ENCODE measurements at regions not wholly inside any gene's neighbourhood (a gene's known extent, or its start where the extent isn't known, plus 50 kb on each side); places are given as distances from the start of the nearest gene placed in this dataset.
"Not testable (repeated sequence)": the region's sequence is repeated elsewhere in the genome, so short reads cannot be mapped to it uniquely, and the experiment has no call there.

DNA sequence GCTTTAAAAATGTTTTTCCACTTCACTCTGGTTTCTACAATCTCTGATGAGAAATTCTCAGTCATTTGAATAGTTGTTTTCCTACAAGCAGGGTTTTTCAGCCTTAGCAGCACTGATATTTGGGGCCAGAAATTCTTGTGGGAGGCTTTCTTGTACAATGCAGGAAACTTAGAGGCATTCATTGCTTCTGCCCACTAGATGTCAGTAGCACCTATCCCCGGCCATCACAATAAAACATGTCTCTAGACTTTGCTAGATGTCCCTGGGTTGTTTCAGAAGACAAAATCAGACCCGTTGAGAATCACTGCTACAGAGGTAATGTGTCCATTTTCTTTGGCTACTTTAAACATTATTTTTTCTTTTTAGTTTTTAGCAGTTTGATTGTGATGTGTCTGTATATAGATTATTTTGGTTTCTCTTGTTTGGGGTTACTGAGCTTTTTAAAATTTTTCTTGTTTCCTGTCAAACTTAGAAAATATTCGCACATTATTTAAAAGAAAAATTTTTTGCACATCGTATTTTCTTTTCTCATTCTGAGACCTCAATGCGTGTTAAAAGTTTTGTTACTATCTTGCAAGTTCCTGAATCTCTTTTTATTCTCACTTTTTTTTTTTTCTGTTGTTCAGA lies 60.8 kb upstream of the CCDC179 start:
- Histone ChIP-seq H3K4me1 (ENCODE audit: control insufficient read depth, insufficient read depth, low read length) (peaks cover 20% of the 10 kb centered on the region), H3K36me3 (ENCODE audit: control insufficient read depth, insufficient read depth, low read length) (no peaks in the 10 kb centered on the region), H3K9ac (ENCODE audit: low read length) (no peak overlapping the region), H3K27me3 (ENCODE audit: control insufficient read depth, insufficient read depth, low read length) (no peaks in the 10 kb centered on the region), H3K9me3 (ENCODE audit: control insufficient read depth, low read length) (no peaks in the 10 kb centered on the region), H3K4me3 (ENCODE audit: low read length) (no peak overlapping the region)

DNA sequence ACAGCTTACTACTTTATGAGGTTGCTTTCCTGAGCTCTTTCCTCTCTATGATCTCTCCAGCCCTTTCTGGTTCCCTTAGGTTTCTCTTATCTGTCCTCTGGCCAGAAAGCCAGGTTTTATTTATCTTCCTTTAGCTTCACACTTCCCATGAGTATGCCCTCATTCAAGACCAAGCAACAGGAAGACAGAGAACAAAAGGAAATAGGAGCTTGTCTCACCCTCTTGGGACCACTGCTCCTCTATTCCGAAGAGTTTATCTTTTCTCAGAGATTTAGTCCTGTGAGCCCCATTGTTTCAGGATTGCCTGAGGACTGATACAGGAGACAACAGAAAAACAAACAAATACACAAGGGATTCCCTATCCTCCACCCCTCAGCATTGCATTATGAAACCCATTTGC lies 62.4 kb upstream of the CCDC179 start:
- Histone ChIP-seq H3K4me1 (ENCODE audit: control insufficient read depth, insufficient read depth, low read length) (peaks cover 20% of the 10 kb centered on the region), H3K4me3 (ENCODE audit: low read length) (no peak overlapping the region), H3K9me3 (ENCODE audit: control insufficient read depth, low read length) (no peaks in the 10 kb centered on the region)

DNA sequence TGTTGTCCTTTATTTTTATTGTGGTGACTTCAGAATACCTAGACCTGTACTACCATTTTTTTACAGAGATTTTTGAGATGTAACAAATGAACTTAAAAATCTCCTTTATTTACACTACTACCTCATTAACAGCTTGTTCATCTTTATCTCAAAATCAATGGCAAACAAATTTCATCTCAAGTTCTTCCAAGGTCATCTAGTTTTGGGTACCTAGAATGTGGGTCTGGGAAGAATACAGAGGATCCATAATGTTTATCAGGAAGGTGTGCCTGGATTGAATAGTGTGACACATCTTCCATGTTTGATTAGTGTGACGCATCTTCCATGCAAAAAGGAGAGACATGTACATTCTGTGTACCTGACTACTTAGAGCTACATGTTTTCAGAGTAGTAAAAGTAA lies 63.3 kb upstream of the CCDC179 start:
- Histone ChIP-seq H3K4me3 (ENCODE audit: low read length) (no peak overlapping the region), H3K27me3 (ENCODE audit: control insufficient read depth, insufficient read depth, low read length) (no peaks in the 10 kb centered on the region), H3K36me3 (ENCODE audit: control insufficient read depth, insufficient read depth, low read length) (no peaks in the 10 kb centered on the region), H3K9ac (ENCODE audit: low read length) (no peak overlapping the region), H3K4me1 (ENCODE audit: control insufficient read depth, insufficient read depth, low read length) (peaks cover 28% of the 10 kb centered on the region), H3K9me3 (ENCODE audit: control insufficient read depth, low read length) (no peaks in the 10 kb centered on the region)

More for the DNA sequence above, 62.4 kb upstream of the CCDC179 start:
- no peaks in the 10 kb centered on the region for H3K36me3 ChIP-seq (ENCODE audit: control insufficient read depth, insufficient read depth, low read length)
- no peaks in the 10 kb centered on the region for H3K27me3 ChIP-seq (ENCODE audit: control insufficient read depth, insufficient read depth, low read length)
- H3K9ac ChIP-seq (ENCODE audit: low read length): no peak overlapping the region

DNA sequence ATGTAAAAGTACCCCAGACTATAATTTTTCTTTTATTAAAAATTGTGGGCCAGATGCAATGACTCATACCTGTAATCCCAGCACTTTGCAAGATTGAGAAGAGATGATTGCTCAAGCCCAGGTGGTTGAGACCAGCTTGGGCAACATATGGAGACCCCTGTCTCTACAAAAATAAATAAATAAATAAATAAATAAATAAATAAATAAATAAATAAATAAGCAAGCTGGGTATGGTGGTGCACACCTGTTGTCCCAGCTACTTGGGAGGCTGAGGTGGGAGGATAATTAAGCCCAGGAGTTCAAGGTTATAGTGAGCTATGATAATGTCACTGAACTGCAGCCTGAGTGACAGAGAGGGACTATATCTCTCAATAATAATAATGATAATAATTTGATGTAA lies 66.1 kb upstream of the CCDC179 start:
- no peak overlapping the region for H3K9ac ChIP-seq (ENCODE audit: low read length)
- H3K36me3 ChIP-seq (ENCODE audit: control insufficient read depth, insufficient read depth, low read length): no peaks in the 10 kb centered on the region
- H3K4me1 ChIP-seq (ENCODE audit: control insufficient read depth, insufficient read depth, low read length): peaks cover 29% of the 10 kb centered on the region
- no peaks in the 10 kb centered on the region for H3K9me3 ChIP-seq (ENCODE audit: control insufficient read depth, low read length)
- H3K27me3 ChIP-seq (ENCODE audit: control insufficient read depth, insufficient read depth, low read length): no peaks in the 10 kb centered on the region
- no peak overlapping the region for H3K4me3 ChIP-seq (ENCODE audit: low read length)

GRCh38 chr11:22927793-22928192 lies 67.5 kb upstream of the CCDC179 start:
- Histone ChIP-seq H3K4me3 (ENCODE audit: low read length) (no peak overlapping the region), H3K9ac (ENCODE audit: low read length) (no peak overlapping the region), H3K9me3 (ENCODE audit: control insufficient read depth, low read length) (no peaks in the 10 kb centered on the region), H3K36me3 (ENCODE audit: control insufficient read depth, insufficient read depth, low read length) (no peaks in the 10 kb centered on the region), H3K4me1 (ENCODE audit: control insufficient read depth, insufficient read depth, low read length) (peaks cover 27% of the 10 kb centered on the region), H3K27me3 (ENCODE audit: control insufficient read depth, insufficient read depth, low read length) (no peaks in the 10 kb centered on the region)

DNA sequence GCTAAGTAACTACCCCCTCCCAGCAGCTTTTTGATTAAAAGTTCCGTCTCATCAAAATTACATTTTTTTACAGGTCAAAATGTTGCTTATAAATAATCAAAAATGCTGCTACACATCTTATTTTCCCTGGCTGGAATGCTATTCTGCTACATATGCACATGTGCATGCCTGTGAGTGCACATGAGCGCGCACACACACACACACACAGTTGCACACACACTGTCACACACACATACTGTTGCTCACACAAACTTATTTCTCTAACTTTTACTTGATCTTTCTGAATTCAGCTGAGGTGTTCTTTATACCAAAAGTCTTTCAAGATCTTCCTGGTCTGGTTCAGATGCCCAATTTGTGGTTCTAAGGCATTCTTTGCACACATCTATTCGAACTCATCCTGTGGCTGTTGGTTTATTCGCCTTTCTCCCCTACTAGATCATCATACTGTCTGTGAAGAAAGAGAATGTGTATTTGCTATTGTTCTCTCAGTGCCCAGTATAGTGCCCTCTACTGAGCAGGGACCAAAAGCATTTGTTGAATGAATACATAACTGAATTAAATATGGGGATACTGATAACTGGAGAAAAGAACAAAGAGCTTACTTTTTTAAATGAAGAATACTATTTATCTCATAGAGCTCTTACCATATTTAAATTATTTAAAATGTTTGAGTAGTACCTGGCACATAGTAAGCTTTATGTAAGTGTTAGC lies 68.1 kb upstream of the CCDC179 start:
- no peaks in the 10 kb centered on the region for H3K27me3 ChIP-seq (ENCODE audit: control insufficient read depth, insufficient read depth, low read length)
- H3K4me1 ChIP-seq (ENCODE audit: control insufficient read depth, insufficient read depth, low read length): peaks cover 23% of the 10 kb centered on the region
- no peak overlapping the region for H3K9ac ChIP-seq (ENCODE audit: low read length)
- H3K9me3 ChIP-seq (ENCODE audit: control insufficient read depth, low read length): no peaks in the 10 kb centered on the region
- H3K36me3 ChIP-seq (ENCODE audit: control insufficient read depth, insufficient read depth, low read length): no peaks in the 10 kb centered on the region
- H3K4me3 ChIP-seq (ENCODE audit: low read length): no peak overlapping the region

DNA sequence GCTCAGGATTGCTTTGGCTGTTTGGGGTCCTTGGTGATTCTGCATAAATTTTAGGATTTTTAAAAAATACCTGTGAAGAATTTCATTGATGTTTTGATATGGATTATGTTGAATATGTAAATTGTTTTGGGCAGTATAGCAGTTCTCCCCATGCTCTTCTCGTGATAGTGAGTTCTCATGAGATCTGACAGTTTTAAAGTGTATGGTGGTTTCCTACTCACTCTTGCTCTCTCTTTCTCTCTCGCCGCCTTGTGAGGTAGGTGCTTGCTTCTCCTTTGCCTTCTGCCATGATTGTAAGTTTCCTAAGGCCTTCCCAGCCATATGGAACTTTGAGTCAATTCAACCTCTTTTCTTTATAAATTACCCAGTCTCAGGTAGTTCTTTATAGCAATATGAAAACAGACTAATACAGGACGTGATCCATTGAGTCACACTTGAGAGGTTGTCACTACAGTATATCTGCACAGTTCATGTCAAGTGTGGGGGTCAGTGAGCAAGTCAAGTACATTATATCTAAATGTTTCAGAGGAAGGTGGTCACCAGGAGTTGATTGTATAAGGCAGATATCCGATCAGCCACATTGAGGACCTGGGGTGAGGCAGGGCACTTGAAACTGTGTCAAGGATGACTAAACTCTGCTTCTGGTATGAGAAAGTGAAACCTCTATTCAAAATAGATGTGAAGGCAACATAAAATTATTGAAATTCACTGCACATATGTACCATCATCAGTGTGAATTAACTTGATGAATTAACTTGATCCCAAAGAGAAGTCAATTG lies 70.7 kb upstream of the CCDC179 start:
- H3K27me3 ChIP-seq (ENCODE audit: control insufficient read depth, insufficient read depth, low read length): no peaks in the 10 kb centered on the region
- H3K4me1 ChIP-seq (ENCODE audit: control insufficient read depth, insufficient read depth, low read length): peaks cover 12% of the 10 kb centered on the region
- H3K9me3 ChIP-seq (ENCODE audit: control insufficient read depth, low read length): no peaks in the 10 kb centered on the region
- no peaks in the 10 kb centered on the region for H3K36me3 ChIP-seq (ENCODE audit: control insufficient read depth, insufficient read depth, low read length)
- H3K4me3 ChIP-seq (ENCODE audit: low read length): no peak overlapping the region
- H3K9ac ChIP-seq (ENCODE audit: low read length): no peak overlapping the region

GRCh38 chr11:22938691-22939090 lies 78.4 kb upstream of the CCDC179 start:
- H3K27me3 ChIP-seq (ENCODE audit: control insufficient read depth, insufficient read depth, low read length): no peaks in the 10 kb centered on the region
- no peaks in the 10 kb centered on the region for H3K9me3 ChIP-seq (ENCODE audit: control insufficient read depth, low read length)
- H3K4me1 ChIP-seq (ENCODE audit: control insufficient read depth, insufficient read depth, low read length): peaks cover 3% of the 10 kb centered on the region
- H3K9ac ChIP-seq (ENCODE audit: low read length): no peak overlapping the region
- H3K36me3 ChIP-seq (ENCODE audit: control insufficient read depth, insufficient read depth, low read length): no peaks in the 10 kb centered on the region
- H3K4me3 ChIP-seq (ENCODE audit: low read length): no peak overlapping the region

GRCh38 chr11:22941544-22941943 lies 81.3 kb upstream of the CCDC179 start:
- not testable (repeated sequence) for H3K36me3 ChIP-seq (ENCODE audit: control insufficient read depth, insufficient read depth, low read length); H3K4me3 ChIP-seq (ENCODE audit: low read length); H3K9me3 ChIP-seq (ENCODE audit: control insufficient read depth, low read length); H3K27me3 ChIP-seq (ENCODE audit: control insufficient read depth, insufficient read depth, low read length); H3K9ac ChIP-seq (ENCODE audit: low read length); H3K4me1 ChIP-seq (ENCODE audit: control insufficient read depth, insufficient read depth, low read length)

GRCh38 chr11:22957786-22958185 lies 97.5 kb upstream of the CCDC179 start:
- Histone ChIP-seq H3K36me3 (ENCODE audit: control insufficient read depth, insufficient read depth, low read length) (no peaks in the 10 kb centered on the region), H3K4me3 (ENCODE audit: low read length) (no peak overlapping the region), H3K4me1 (ENCODE audit: control insufficient read depth, insufficient read depth, low read length) (peaks cover 6% of the 10 kb centered on the region), H3K9ac (ENCODE audit: low read length) (no peak overlapping the region), H3K9me3 (ENCODE audit: control insufficient read depth, low read length) (no peaks in the 10 kb centered on the region), H3K27me3 (ENCODE audit: control insufficient read depth, insufficient read depth, low read length) (no peaks in the 10 kb centered on the region)

GRCh38 chr11:22974251-22974650 lies 114.0 kb upstream of the CCDC179 start:
- no peaks in the 10 kb centered on the region for H3K27me3 ChIP-seq (ENCODE audit: control insufficient read depth, insufficient read depth, low read length)
- no peak overlapping the region for H3K9ac ChIP-seq (ENCODE audit: low read length)
- no peak overlapping the region for H3K4me3 ChIP-seq (ENCODE audit: low read length)
- H3K4me1 ChIP-seq (ENCODE audit: control insufficient read depth, insufficient read depth, low read length): no peaks in the 10 kb centered on the region
- H3K9me3 ChIP-seq (ENCODE audit: control insufficient read depth, low read length): no peaks in the 10 kb centered on the region
- no peaks in the 10 kb centered on the region for H3K36me3 ChIP-seq (ENCODE audit: control insufficient read depth, insufficient read depth, low read length)

- no peak overlapping the region for H3K9ac ChIP-seq (ENCODE audit: low read length)
- no peaks in the 10 kb centered on the region for H3K9me3 ChIP-seq (ENCODE audit: control insufficient read depth, low read length)
- H3K4me3 ChIP-seq (ENCODE audit: low read length): no peak overlapping the region
- no peaks in the 10 kb centered on the region for H3K36me3 ChIP-seq (ENCODE audit: control insufficient read depth, insufficient read depth, low read length)
- no peaks in the 10 kb centered on the region for H3K4me1 ChIP-seq (ENCODE audit: control insufficient read depth, insufficient read depth, low read length)
- H3K27me3 ChIP-seq (ENCODE audit: control insufficient read depth, insufficient read depth, low read length): no peaks in the 10 kb centered on the region
Observed at GRCh38 chr11:22976146-22976545, 115.9 kb upstream of the CCDC179 start.

Measured in mucosa of stomach (tissue), 1 donor.